A549 (cell line): ENCODE measurements at regions not wholly inside any gene's neighbourhood (a gene's known extent, or its start where the extent isn't known, plus 50 kb on each side); places are given as distances from the start of the nearest gene placed in this dataset.
"Not testable (repeated sequence)": the region's sequence is repeated elsewhere in the genome, so short reads cannot be mapped to it uniquely, and the experiment has no call there.

Experiments used
- CBX8 ChIP-seq: fragments of 200-600 bp; sonication (generic); IDR thresholded peaks from 2 replicates; pipeline ENCODE4 v1.6.1; 2016
- MYC ChIP-seq: IDR thresholded peaks from 2 replicates; pipeline ENCODE4 v1.6.1; 2012; ENCODE audit warnings: mild to moderate bottlenecking, inconsistent platforms, low read length, improper control_type of control experiment, borderline replicate concordance
- NPAS2 ChIP-seq: fragments of 250-450 bp; sonication (Bioruptor Pico); IDR thresholded peaks from 2 replicates; pipeline ENCODE4 v1.8.0; 2022; ENCODE audit warnings: mild to moderate bottlenecking, moderate library complexity, borderline replicate concordance
- TF ChIP-seq, protein P1 (sequence below): fragments of >200 bp; sonication (Bioruptor Twin); formaldehyde crosslinking; IDR thresholded peaks from 3 replicates; pipeline ENCODE4 v1.5.1; 2016
- TF ChIP-seq, protein P2 (sequence below): IDR thresholded peaks from 2 replicates; pipeline ENCODE4 v1.6.1; 2012

DNA sequence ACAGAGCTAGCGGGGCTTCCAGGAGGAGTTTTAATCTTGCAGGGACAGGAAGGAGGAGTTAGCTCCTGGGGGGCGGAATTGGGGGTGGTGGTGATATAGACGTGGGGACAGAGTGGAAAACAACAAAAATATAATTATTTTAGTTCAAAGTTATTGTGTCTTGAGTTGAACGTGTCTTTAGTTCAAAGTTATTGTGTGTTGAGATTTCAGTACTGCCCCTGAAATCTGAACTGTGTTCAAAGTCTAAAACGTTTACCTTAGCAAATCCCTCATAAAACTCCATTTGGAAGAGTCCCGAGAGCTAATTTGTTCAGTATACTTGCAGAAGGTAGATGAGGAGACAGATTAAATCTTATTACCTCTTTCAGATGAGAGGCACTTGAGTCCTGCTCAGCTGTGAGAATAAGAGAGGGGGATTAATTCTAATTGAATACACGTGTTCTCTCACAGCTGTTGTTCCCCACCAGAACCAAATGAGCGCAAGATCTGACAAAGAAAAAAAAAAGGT is 132.4 kb upstream of the ALDH3B2 start:
- TF ChIP-seq, protein P1, sequence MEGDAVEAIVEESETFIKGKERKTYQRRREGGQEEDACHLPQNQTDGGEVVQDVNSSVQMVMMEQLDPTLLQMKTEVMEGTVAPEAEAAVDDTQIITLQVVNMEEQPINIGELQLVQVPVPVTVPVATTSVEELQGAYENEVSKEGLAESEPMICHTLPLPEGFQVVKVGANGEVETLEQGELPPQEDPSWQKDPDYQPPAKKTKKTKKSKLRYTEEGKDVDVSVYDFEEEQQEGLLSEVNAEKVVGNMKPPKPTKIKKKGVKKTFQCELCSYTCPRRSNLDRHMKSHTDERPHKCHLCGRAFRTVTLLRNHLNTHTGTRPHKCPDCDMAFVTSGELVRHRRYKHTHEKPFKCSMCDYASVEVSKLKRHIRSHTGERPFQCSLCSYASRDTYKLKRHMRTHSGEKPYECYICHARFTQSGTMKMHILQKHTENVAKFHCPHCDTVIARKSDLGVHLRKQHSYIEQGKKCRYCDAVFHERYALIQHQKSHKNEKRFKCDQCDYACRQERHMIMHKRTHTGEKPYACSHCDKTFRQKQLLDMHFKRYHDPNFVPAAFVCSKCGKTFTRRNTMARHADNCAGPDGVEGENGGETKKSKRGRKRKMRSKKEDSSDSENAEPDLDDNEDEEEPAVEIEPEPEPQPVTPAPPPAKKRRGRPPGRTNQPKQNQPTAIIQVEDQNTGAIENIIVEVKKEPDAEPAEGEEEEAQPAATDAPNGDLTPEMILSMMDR: not testable (repeated sequence)
- not testable (repeated sequence) for TF ChIP-seq CBX8; MYC; NPAS2 (CRISPR knock-in tag)
- TF ChIP-seq, protein P2, sequence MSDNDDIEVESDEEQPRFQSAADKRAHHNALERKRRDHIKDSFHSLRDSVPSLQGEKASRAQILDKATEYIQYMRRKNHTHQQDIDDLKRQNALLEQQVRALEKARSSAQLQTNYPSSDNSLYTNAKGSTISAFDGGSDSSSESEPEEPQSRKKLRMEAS: not testable (repeated sequence)
